PC-3 (cell line): ENCODE measurements at regions not wholly inside any gene's neighbourhood (a gene's known extent, or its start where the extent isn't known, plus 50 kb on each side); places are given as distances from the start of the nearest gene placed in this dataset.

Experiments
- ATAC-seq: fragments of 200-7000 bp; cut with Tn5 transposase; 2 replicates; pipeline ENCODE4 v1.9.1; 2020; ENCODE audit warnings: mild to moderate bottlenecking, moderate library complexity
- BruUV-seq: library from RNA; stranded (reverse); fragments of 400-500 nt; replicated peaks from 2 replicates; lab custom pipeline; 2021; lab: Mats Ljungman, UMichigan
- CTCF ChIA-PET: fragments of 300-600 bp; sonication (Branson Sonifier 250); formaldehyde crosslinking; loops from one replicate; lab custom pipeline; 2022; ENCODE audit warnings: antibody characterized with exemption; lab: Charles Lee
- POLR2A ChIA-PET: fragments of 300-600 bp; sonication (Branson Sonifier 250); formaldehyde crosslinking; loops from one replicate; lab custom pipeline; 2022; ENCODE audit warnings: antibody characterized with exemption; ENCODE audit not compliant: unreplicated experiment; lab: Charles Lee
- DNase-seq: peaks from one replicate; pipeline ENCODE4 v3.0.0-alpha.2; 2015
- H2AFZ ChIP-seq: fragments of 300-600 bp; sonication (generic); 2 replicates; pipeline ENCODE4 v1.6.0; 2016; ENCODE audit warnings: antibody characterized with exemption, low read length
- H3F3A ChIP-seq: fragments of 300-600 bp; sonication (generic); one replicate; pipeline ENCODE4 v1.6.0; 2017; ENCODE audit warnings: antibody characterized with exemption, low read length, control low read depth, mild to moderate bottlenecking; ENCODE audit not compliant: unreplicated experiment
- H3K27ac ChIP-seq: fragments of 300-600 bp; sonication (generic); 2 replicates; pipeline ENCODE4 v1.5.1; 2016; ENCODE audit warnings: mild to moderate bottlenecking, low read length
- H3K27me3 ChIP-seq: fragments of 300-600 bp; sonication (generic); 2 replicates; pipeline ENCODE4 v1.6.1; 2016; ENCODE audit warnings: low read length, mixed read lengths
- H3K36me3 ChIP-seq: fragments of 300-600 bp; sonication (generic); 2 replicates; pipeline ENCODE4 v1.6.1; 2016; ENCODE audit warnings: low read depth, mixed run types, low read length, mixed read lengths
- H3K4me1 ChIP-seq: fragments of 300-600 bp; sonication (generic); 2 replicates; pipeline ENCODE4 v1.5.1; 2016; ENCODE audit warnings: low read length; ENCODE audit not compliant: insufficient read depth
- H3K4me2 ChIP-seq: fragments of 300-600 bp; sonication (generic); 2 replicates; pipeline ENCODE4 v1.6.0; 2016; ENCODE audit warnings: low read length
- H3K4me3 ChIP-seq: fragments of 300-600 bp; sonication (generic); 2 replicates; pipeline ENCODE4 v1.5.1; 2016; ENCODE audit warnings: mild to moderate bottlenecking, low read length, mixed read lengths
- H3K79me2 ChIP-seq: fragments of 300-600 bp; sonication (generic); 2 replicates; pipeline ENCODE4 v1.6.1; 2017; ENCODE audit warnings: low read length, mixed read lengths
- H3K9ac ChIP-seq: fragments of 300-600 bp; sonication (generic); 2 replicates; pipeline ENCODE4 v1.6.0; 2016; ENCODE audit warnings: mild to moderate bottlenecking, low read length
- H3K9me2 ChIP-seq: fragments of 300-600 bp; sonication (generic); replicated peaks from 2 replicates; pipeline ENCODE4 v1.6.1; 2016; ENCODE audit warnings: mixed run types, low read length, mixed read lengths
- H3K9me3 ChIP-seq: fragments of 300-600 bp; sonication (generic); 2 replicates; pipeline ENCODE4 v1.6.1; 2016; ENCODE audit warnings: low read length, mixed read lengths
- H4K20me1 ChIP-seq: fragments of 300-600 bp; sonication (generic); 2 replicates; pipeline ENCODE4 v1.6.1; 2016; ENCODE audit warnings: low read length, mixed read lengths
- CTCF ChIP-seq: fragments of 300-600 bp; sonication (generic); conservative IDR thresholded peaks from 2 replicates; pipeline ENCODE4 v1.5.1; 2017; ENCODE audit warnings: antibody characterized with exemption, low read depth, mild to moderate bottlenecking, low read length
- EZH2 ChIP-seq: fragments of 300-600 bp; sonication (generic); IDR thresholded peaks from one replicate; pipeline ENCODE4 v1.6.1; 2017; ENCODE audit warnings: antibody characterized with exemption, mild to moderate bottlenecking, low read length; ENCODE audit not compliant: unreplicated experiment
- EZH2phosphoT487 ChIP-seq: fragments of 300-600 bp; sonication (generic); IDR thresholded peaks from 2 replicates; pipeline ENCODE4 v1.6.1; 2018; ENCODE audit warnings: mild to moderate bottlenecking, antibody characterized with exemption, low read length, borderline replicate concordance
- intact Hi-C: fragments of 100-400 bp; cut with micrococcal nuclease; formaldehyde crosslinking; loops from 2 replicates; pipeline ENCODE4 v1.9.0; 2023

- intact Hi-C loops: no loop called here
- no peak for DNase-seq
- H3K9me3 ChIP-seq: peaks cover 27% of the 10 kb centered on the region
- TF ChIP-seq EZH2 (no peak), EZH2phosphoT487 (no peak), CTCF (no peak)
- H3K4me2 ChIP-seq: no peak overlapping the region
- H3K36me3 ChIP-seq: no peaks in the 10 kb centered on the region
- no peak for ATAC-seq
- ChIA-PET POLR2A (no interaction called here), CTCF (no interaction called here)
- H3K27me3 ChIP-seq: no peaks in the 10 kb centered on the region
- H4K20me1 ChIP-seq: no peaks in the 10 kb centered on the region
- no peaks in the 10 kb centered on the region for H3F3A ChIP-seq
- no TSS peak for BruUV-seq
- H2AFZ ChIP-seq: no peak overlapping the region
- H3K27ac ChIP-seq: no peak overlapping the region
- H3K4me3 ChIP-seq: no peak overlapping the region
- no peak overlapping the region for H3K9ac ChIP-seq
- H3K79me2 ChIP-seq: no peaks in the 10 kb centered on the region
- H3K4me1 ChIP-seq: no peaks in the 10 kb centered on the region
- no peaks in the 10 kb centered on the region for H3K9me2 ChIP-seq
Observed at GRCh38 chr3:3403700-3404099, 224.2 kb upstream of the CRBN start.

GRCh38 chr3:3392946-3393345 is 213.5 kb upstream of the CRBN start:
- Histone ChIP-seq H3F3A (no peaks in the 10 kb centered on the region), H3K4me2 (no peak overlapping the region), H3K9ac (no peak overlapping the region), H3K27me3 (no peaks in the 10 kb centered on the region), H4K20me1 (no peaks in the 10 kb centered on the region), H3K9me3 (peaks cover 21% of the 10 kb centered on the region), H3K79me2 (no peaks in the 10 kb centered on the region), H3K9me2 (no peaks in the 10 kb centered on the region), H3K36me3 (no peaks in the 10 kb centered on the region), H3K27ac (no peak overlapping the region), H2AFZ (no peak overlapping the region), H3K4me3 (no peak overlapping the region), H3K4me1 (no peaks in the 10 kb centered on the region)
- POLR2A ChIA-PET: no interaction called here
- CTCF ChIA-PET: no interaction called here
- no peak for DNase-seq
- ATAC-seq: no peak
- intact Hi-C loops: no loop called here
- no TSS peak for BruUV-seq
- TF ChIP-seq EZH2: no peak
- no peak for TF ChIP-seq CTCF
- no peak for TF ChIP-seq EZH2phosphoT487

- H3K9me3 ChIP-seq: peaks cover 28% of the 10 kb centered on the region
- no peak overlapping the region for H3K4me2 ChIP-seq
- ChIA-PET CTCF (no interaction called here), POLR2A (no interaction called here)
- no peak overlapping the region for H3K4me3 ChIP-seq
- intact Hi-C loops: no loop called here
- ATAC-seq (no peak), DNase-seq (no peak)
- H3K9ac ChIP-seq: no peak overlapping the region
- no peak overlapping the region for H2AFZ ChIP-seq
- no peaks in the 10 kb centered on the region for H3K9me2 ChIP-seq
- no peaks in the 10 kb centered on the region for H3F3A ChIP-seq
- H3K36me3 ChIP-seq: no peaks in the 10 kb centered on the region
- TF ChIP-seq EZH2phosphoT487: no peak
- TF ChIP-seq EZH2: no peak
- no peak for TF ChIP-seq CTCF
- no peaks in the 10 kb centered on the region for H3K4me1 ChIP-seq
- no peaks in the 10 kb centered on the region for H3K27me3 ChIP-seq
- no peaks in the 10 kb centered on the region for H3K79me2 ChIP-seq
- BruUV-seq: no TSS peak
- H3K27ac ChIP-seq: no peak overlapping the region
- no peaks in the 10 kb centered on the region for H4K20me1 ChIP-seq
Observed at GRCh38 chr3:3383461-3383860, 204.0 kb upstream of the CRBN start.
